SU-DHL-6 (cell line): ENCODE measurements at regions not wholly inside any gene's neighbourhood (a gene's known extent, or its start where the extent isn't known, plus 50 kb on each side); places are given as distances from the start of the nearest gene placed in this dataset.

Source experiments
- EZH2phosphoT487 ChIP-seq: fragments of 200-600 bp; sonication (generic), shearing (Covaris generic); conservative IDR thresholded peaks from 2 replicates; pipeline ENCODE4 v1.6.1; 2018; ENCODE audit warnings: mild to moderate bottlenecking, antibody characterized with exemption, low read length, moderate library complexity, mixed read lengths
- TF ChIP-seq, protein P1 (sequence below): fragments of 200-600 bp; sonication (generic); IDR thresholded peaks from one replicate; pipeline ENCODE4 v1.5.1; 2017; ENCODE audit warnings: antibody characterized with exemption, mild to moderate bottlenecking, low read length, moderate library complexity; ENCODE audit not compliant: insufficient read depth, poor library complexity, severe bottlenecking

GRCh38 chr18:78090584-78090983 lies 840.9 kb downstream of the GALR1 start:
- TF ChIP-seq, protein P1, sequence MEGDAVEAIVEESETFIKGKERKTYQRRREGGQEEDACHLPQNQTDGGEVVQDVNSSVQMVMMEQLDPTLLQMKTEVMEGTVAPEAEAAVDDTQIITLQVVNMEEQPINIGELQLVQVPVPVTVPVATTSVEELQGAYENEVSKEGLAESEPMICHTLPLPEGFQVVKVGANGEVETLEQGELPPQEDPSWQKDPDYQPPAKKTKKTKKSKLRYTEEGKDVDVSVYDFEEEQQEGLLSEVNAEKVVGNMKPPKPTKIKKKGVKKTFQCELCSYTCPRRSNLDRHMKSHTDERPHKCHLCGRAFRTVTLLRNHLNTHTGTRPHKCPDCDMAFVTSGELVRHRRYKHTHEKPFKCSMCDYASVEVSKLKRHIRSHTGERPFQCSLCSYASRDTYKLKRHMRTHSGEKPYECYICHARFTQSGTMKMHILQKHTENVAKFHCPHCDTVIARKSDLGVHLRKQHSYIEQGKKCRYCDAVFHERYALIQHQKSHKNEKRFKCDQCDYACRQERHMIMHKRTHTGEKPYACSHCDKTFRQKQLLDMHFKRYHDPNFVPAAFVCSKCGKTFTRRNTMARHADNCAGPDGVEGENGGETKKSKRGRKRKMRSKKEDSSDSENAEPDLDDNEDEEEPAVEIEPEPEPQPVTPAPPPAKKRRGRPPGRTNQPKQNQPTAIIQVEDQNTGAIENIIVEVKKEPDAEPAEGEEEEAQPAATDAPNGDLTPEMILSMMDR: no peak
- TF ChIP-seq EZH2phosphoT487: no peak
